ENCODE measurements at regions not wholly inside any gene's neighbourhood (a gene's known extent, or its start where the extent isn't known, plus 50 kb on each side); places are given as distances from the start of the nearest gene placed in this dataset.

- no peak for TF ChIP-seq POLR2AphosphoS5 (IDR thresholded peaks at IDR 0.05; ENCODE audit: low read depth, low read length)
- TF ChIP-seq, protein P1, sequence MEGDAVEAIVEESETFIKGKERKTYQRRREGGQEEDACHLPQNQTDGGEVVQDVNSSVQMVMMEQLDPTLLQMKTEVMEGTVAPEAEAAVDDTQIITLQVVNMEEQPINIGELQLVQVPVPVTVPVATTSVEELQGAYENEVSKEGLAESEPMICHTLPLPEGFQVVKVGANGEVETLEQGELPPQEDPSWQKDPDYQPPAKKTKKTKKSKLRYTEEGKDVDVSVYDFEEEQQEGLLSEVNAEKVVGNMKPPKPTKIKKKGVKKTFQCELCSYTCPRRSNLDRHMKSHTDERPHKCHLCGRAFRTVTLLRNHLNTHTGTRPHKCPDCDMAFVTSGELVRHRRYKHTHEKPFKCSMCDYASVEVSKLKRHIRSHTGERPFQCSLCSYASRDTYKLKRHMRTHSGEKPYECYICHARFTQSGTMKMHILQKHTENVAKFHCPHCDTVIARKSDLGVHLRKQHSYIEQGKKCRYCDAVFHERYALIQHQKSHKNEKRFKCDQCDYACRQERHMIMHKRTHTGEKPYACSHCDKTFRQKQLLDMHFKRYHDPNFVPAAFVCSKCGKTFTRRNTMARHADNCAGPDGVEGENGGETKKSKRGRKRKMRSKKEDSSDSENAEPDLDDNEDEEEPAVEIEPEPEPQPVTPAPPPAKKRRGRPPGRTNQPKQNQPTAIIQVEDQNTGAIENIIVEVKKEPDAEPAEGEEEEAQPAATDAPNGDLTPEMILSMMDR (IDR thresholded peaks at IDR 0.05 in 2 of 3, conservative IDR thresholded peaks at IDR 0.05 in 1 of 3; ENCODE audit: borderline replicate concordance in 1 of 3, insufficient read depth in 1 of 3, low read depth in 2 of 3, low read length in 2 of 3): no peak
- no peak for TF ChIP-seq POLR2A (IDR thresholded peaks at IDR 0.05; ENCODE audit: borderline replicate concordance, extremely low read depth, insufficient read depth, insufficient read length)
- no peak for TF ChIP-seq ZNF274 (IDR thresholded peaks at IDR 0.05; ENCODE audit: low read depth, low read length)
- no peak for TF ChIP-seq EZH2 (IDR thresholded peaks at IDR 0.05)
- no peak for TF ChIP-seq ATF3 (IDR thresholded peaks at IDR 0.05)
Measured at GRCh38 chr16:6133009-6133557, 1035.5 kb upstream of the EEF2KMT start.
